Inferior parietal cortex (tissue), 1 donor: ENCODE measurements at regions not wholly inside any gene's neighbourhood (a gene's known extent, or its start where the extent isn't known, plus 50 kb on each side); places are given as distances from the start of the nearest gene placed in this dataset.

ENCODE experiments used
- DNase-seq: peaks from one replicate; pipeline ENCODE4 v3.0.0-alpha.2; 2016; ENCODE audit errors: extremely low spot score

GRCh38 chr11:70521475-70522308, 123.4 kb downstream of the CTTN start:
- no peak for DNase-seq

GRCh38 chr11:70522309-70522592, 123.9 kb downstream of the CTTN start:
- DNase-seq: no peak

DNA sequence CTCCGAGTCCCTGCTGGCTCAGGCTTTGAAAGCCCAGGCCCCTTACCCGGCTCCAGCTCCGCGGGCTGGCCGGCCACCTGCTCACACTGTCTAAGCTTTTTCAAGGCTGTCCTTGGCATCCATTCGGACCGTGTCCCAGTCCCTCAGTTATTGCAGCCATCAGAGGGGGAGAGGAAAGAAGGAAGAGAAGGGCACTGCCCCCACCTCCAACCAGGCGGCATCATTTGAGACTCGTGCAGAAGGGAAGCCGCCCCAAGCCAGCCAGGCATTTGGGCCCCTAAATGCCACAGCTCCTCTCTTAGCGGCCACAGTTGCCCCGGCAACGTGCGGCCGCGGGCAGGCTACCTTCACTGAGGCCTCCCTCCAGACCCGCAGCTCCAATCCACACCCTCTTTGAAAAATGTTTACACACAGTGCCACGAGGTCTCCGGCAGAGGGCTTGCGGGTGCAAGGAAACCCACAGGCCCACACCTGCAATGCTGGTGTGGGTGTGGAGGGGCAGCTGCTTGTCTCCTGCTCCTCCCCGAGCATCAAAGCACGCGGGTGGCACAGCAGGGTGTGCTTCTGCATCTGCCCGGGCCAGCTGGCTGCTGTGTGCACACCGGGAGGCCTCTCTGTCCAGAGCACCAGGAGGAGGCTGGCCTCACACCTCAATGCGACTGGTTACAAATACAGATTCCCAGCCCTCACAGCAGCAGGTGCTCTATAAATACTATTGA, 124.4 kb downstream of the CTTN start:
- no peak for DNase-seq

DNA sequence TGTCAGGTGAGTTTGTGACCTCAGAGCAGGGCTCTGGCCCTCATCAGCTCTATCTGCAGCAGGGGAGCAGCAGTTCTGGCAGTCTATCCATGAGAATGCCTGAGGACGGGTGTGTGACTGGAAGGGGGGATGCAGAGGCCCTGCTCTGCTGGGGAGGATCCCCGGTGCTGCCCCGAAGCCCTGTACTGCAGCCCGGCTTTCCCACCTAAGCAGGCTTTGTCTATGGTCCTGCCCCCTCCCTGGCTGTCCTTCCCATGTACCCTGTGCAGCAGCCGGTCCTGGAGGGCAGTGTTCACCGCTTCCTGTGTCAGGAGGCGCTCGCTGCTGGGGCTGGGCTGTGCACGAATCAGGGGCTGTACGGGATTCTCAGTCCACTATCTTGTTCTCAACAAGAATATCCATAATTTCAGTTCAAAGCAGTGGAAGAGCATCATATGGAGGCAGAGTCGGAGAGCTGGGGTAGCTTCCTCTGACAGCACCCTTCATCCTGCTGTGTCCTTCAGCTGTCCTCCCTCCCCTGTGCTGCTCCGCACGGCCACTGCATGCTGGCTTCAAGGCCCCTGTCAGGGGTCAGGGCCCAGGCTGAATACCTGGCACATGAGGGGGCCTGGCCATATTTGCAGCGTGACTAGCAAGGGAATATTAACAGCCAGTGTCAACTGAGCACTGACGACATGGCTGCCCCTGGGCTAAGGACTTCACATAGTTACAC, 125.2 kb downstream of the CTTN start:
- no peak for DNase-seq

DNA sequence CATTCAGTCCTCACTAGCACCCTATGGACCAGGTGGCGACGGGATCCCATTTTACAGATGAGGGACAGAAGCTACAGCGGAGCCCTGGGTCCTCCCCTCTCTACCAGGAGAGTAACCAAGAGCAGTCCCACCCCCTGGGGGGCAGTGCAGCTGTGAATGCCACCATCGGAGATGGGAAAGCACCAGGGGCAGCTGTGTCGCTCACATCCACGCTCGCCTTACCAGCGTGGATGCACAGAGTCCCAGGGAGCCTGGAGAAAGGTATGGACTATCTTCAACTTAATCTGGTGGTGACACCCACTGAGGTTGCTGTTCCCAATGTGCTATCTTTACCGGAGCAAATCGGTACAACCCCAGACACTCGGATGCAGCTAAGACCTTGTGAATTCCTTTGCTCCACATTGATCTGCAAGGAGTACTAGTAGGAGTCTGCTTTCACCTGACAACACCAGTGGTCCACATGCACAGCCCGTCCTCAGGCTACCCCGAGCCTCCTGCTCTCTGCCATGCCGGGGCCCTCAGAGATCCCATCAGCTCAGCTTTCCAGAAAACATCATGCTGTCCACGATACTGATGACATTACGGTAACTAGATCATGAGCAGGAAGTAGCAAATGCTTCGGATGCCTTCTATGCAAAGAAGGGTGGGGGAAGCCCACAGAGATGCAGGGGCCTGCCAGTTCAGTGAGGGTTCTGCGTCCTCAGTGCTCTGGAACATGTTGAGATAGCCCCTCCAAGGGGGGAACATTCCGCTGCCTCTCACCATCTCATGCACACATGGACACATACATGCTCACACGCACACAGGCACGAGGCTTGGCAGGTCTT, 126.0 kb downstream of the CTTN start:
- DNase-seq: no peak

DNA sequence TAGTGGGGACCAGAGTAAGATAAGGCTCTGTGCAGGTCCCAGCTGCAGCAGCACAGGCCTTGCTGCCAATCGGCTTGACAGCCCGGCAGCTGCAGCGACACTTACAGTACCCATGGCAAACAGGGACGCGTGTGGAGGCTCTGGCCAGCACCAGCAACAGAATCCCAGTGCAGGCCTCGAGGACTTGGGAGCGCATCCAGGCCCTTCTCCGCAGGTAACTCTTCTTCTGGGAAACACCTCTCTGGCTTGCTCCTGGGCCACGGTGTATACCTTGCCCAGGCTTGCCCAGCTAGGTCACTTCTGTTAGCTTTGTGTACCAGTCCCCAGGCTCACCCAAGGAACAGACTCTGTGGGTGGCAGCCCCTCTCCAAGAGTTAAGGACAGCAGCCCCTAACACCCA, 126.7 kb downstream of the CTTN start:
- no peak for DNase-seq

- no peak for DNase-seq
These were observed 127.1 kb downstream of the CTTN start for GRCh38 chr11:70525466-70525865.

DNA sequence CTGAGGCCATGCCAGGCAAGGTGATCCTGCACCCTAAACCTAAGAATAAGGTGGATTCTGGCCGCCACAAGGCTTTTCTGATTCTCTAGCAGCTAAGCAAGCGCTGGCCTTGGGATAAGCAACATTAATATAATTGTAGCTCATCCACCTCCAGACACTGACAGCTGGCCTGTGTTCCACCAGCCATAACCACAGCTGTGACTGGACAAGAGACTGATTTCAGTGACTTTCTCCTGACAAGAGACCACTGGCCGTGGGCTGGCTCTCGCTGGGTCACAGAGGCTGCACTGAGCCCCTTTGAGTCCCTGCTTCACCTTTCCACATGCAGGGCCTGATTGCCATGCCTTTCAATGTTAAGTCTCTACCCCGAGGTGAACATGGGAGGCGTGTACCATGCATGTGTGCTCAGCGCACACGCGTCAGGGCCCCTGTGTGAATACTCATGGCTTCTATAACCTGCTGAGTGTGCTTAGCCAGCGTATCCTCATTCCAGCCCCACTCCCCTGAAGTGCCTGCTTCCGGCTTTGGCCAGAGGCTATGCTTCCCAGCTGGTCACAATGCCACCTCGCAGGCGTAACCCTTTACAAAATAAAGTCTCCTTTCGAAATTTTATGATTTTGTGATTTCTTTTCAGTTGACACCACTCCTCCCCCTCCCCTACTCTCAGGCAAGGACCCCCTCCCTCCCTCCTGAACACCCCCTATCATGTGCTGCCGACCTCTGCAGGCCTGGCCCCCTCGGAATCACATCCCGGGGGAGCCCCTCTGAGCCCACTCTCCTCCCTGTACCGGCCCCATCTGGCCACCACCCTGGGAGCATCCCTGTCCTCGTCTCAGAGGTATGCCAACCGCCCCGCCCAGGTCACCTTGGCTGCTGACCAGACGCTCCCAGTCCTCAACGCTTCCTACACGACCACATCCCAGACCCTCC, 128.1 kb downstream of the CTTN start:
- no peak for DNase-seq

DNA sequence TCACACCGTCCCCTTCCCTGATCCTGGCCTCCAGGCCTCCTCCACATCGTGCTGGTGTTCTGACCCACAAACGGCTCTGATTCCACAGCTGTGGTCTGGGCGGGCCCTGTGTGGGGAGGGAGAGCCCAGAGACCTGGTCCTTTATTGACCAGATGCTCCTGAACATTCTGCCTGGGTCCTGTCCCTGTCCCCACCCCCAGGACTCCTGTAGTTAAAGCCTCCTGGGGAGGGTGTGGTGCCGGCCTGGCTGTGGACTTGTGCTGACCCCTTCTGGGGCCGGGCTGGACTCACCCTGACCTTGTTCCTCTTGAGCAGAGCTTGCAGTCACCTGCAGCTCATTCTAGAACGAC, 128.7 kb downstream of the CTTN start:
- no peak for DNase-seq

DNA sequence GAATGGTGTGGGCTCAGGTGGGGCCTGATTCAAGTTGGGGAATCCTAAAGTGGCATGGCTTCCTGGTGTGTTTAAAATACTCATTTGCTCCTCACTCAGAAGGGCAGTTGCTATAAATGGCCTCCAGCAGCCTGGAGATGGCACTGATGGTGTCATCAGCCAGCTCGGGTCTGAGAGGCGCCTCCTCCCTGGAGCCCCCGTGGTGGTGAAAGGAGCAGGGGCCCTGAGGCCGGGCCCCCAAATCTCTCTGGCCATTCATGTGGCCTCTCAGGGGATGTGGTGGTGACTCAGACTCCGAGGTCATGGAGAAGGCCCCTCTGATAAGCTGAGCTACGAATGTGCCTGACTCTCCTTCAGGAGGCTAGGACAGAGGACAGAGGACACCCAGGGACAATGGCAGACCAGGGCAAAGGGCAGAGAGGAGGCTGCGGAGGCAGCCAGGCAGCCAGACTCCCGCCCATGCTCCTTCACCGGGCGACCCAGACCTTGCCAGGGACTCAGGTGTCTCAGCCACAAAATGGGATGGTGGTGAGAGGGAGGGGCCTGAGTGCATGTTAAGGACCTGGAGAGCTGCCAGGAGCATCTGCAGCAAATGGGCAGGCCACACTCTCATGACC, 129.2 kb downstream of the CTTN start:
- DNase-seq: no peak

DNA sequence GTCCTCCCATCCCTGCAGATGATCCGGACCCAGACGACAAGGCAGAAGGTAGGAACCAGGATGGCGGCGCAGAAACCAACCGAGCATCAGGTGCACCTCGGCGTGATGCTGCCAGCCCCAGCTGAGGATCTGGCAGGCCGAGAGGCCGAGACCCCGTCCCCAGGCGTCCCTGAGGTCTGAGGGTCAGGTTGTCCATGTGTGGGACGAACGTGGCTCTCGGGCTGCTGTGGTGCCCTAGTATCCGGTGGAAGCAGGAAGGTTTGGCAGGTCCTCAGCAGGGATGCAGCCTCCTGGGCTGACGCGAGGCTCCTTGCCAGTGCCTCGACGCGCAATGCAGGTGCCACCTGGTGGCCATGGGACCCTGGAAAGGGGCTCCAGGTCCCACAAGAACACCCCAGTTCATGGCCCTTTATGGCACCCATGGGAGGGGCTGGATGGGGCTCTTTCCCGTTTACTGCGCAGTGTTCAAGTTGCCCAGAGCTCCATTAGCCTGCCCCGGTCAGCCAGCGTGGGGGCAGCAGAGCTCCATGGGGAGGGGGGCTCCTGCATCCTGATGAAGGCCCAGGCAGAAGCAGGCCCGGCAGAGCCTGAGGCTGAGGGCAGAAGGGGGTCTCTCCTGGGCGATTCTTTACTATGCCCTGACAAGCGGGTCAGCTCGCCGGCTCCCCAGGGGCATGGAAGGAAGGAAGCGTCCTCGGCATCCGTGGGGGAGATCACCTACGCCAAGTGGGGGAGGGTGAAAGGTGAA, 129.9 kb downstream of the CTTN start:
- DNase-seq: no peak

DNA sequence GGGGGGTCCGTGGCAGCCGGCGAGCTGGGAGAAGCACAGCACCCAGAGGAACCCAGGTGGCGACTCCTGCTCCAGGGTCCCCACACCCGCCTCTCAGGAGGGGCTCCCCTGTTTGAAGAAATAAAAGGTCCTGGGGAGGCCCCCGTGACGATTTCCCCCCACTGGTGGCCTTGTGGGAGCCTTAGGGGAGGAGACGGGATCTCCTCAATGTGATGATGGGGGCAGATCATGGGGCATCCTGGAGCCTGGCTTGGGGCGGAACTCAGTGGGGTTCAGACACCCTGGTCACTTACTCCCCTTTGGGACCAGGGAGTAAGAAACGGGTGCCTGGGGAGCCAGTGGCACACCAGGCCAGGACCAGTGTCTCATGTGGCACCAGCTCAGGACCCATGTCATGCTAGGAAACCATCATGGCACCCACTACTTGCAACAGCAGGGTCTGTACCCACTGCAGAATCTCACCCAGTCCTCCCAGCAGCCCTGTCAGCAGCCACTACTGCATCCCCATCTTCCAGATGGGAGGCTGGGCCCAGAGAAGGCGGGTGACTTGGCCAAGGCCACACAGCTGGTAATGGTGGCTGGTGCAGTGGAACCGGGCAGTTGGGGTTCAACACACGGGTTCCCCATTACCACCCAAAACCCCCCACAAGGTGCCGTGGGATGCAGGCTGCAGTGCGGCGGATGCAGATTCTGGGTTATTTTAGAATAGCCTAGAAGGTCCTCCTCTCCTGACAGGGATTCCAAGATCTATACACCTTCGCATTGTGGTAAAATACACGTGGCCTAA, 130.7 kb downstream of the CTTN start:
- DNase-seq: no peak

GRCh38 chr11:70530010-70530409, 131.7 kb downstream of the CTTN start:
- no peak for DNase-seq

DNA sequence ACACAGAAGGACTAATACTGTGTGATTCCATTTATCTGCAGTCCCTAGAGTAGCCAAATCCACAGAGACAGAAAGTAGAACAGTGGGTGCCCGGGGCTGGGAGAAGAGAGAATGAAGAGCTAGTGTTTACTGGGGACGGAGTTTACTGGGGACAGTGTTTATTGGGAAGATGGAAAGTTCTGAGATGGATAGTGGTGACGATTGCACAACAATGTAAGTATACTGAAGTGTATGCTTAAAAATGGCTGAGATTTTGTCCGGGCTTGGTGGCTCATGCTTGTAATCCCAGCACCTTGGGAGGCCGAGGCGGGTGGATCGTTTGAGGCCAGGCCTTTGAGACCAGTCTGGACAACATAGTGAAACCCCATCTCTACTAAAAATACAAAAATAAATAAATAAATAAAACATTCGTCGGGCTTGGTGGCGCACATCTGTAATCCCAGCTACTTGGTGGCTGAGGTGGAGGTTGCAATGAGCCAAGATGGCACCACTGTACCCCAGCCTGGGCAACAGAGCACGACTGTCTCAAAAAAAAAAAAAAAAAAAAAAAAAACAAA, 132.4 kb downstream of the CTTN start:
- DNase-seq: no peak

- DNase-seq: no peak
These were observed 133.1 kb downstream of the CTTN start for GRCh38 chr11:70531281-70532065.

DNA sequence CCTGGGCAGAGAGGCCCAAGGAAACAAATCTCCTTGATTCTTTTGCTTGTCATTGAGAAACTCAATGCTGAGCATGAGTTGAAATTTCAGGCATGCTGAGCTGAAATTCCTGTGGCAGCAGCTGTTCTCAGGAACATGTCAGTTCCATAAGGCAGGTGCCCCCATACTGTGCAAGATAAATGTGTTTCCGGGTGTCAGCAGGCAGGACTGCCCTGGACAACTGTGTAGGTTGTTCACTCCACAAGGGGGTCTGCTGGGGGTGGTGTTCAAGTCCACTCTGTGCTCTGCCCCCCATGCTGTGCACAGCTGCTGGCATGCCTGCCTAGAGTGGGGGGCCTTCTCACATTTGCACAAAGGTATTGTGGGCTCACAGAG, 133.7 kb downstream of the CTTN start:
- no peak for DNase-seq

- no peak for DNase-seq
These were observed 134.4 kb downstream of the CTTN start for GRCh38 chr11:70532731-70533130.
